ENCODE measurements at regions not wholly inside any gene's neighbourhood (a gene's known extent, or its start where the extent isn't known, plus 50 kb on each side); places are given as distances from the start of the nearest gene placed in this dataset.
"Not testable (repeated sequence)": the region's sequence is repeated elsewhere in the genome, so short reads cannot be mapped to it uniquely, and the experiment has no call there.

GRCh38 chr20:43352996-43353395, 104.7 kb upstream of the SRSF6 start:
- FAIRE-seq (no peak), DNase-seq (ENCODE audit: insufficient read length, low spot score) (no peak)
- TF ChIP-seq CTCF (IDR thresholded peaks at IDR 0.05; ENCODE audit: insufficient read depth, missing control alignments) = no peak

- not testable (repeated sequence) for FAIRE-seq; DNase-seq (ENCODE audit: insufficient read length, low spot score)
Measured at GRCh38 chr20:43350694-43351093, 107.0 kb upstream of the SRSF6 start.

- TF ChIP-seq CTCF (IDR thresholded peaks at IDR 0.05; ENCODE audit: insufficient read depth, missing control alignments) = no peak
- FAIRE-seq (no peak), DNase-seq (ENCODE audit: insufficient read length, low spot score) (no peak)
Measured at GRCh38 chr20:43349841-43350240, 107.9 kb upstream of the SRSF6 start.

- FAIRE-seq = not testable (repeated sequence)
Measured at GRCh38 chr20:43347839-43348238, 109.9 kb upstream of the SRSF6 start.

GRCh38 chr20:43345676-43346075, 112.0 kb upstream of the SRSF6 start:
- no peak for FAIRE-seq

More at GRCh38 chr20:43347839-43348238, 109.9 kb upstream of the SRSF6 start:
- DNase-seq (ENCODE audit: insufficient read length, low spot score) = not testable (repeated sequence)

GRCh38 chr20:43341511-43341910, 116.2 kb upstream of the SRSF6 start:
- FAIRE-seq (no peak), DNase-seq (ENCODE audit: insufficient read length, low spot score) (no peak)
- no peak for TF ChIP-seq CTCF (IDR thresholded peaks at IDR 0.05; ENCODE audit: insufficient read depth, missing control alignments)

More at GRCh38 chr20:43345676-43346075, 112.0 kb upstream of the SRSF6 start:
- DNase-seq (ENCODE audit: insufficient read length, low spot score) = no peak
- TF ChIP-seq CTCF (IDR thresholded peaks at IDR 0.05; ENCODE audit: insufficient read depth, missing control alignments) = no peak

GRCh38 chr20:43337036-43337435, 120.7 kb upstream of the SRSF6 start:
- FAIRE-seq (no peak), DNase-seq (ENCODE audit: insufficient read length, low spot score) (no peak)
- no peak for TF ChIP-seq CTCF (IDR thresholded peaks at IDR 0.05; ENCODE audit: insufficient read depth, missing control alignments)

- TF ChIP-seq CTCF (IDR thresholded peaks at IDR 0.05; ENCODE audit: insufficient read depth, missing control alignments) = no peak
- DNase-seq (ENCODE audit: insufficient read length, low spot score) (no peak), FAIRE-seq (no peak)
Measured at GRCh38 chr20:43334080-43334479, 123.6 kb upstream of the SRSF6 start.
